GM12891 (cell line): ENCODE measurements at regions not wholly inside any gene's neighbourhood (a gene's known extent, or its start where the extent isn't known, plus 50 kb on each side); places are given as distances from the start of the nearest gene placed in this dataset.

ENCODE experiments used
- DNase-seq: peaks from one replicate; pipeline ENCODE4 v3.0.0; 2011; ENCODE audit warnings: low spot score; ENCODE audit not compliant: insufficient read length
- FAIRE-seq: peaks from 2 replicates; lab custom pipeline; 2011; peaks lifted over from hg19 to GRCh38; lab: Jason Lieb, UNC
- PAX5 ChIP-seq: IDR thresholded peaks from 2 replicates; pipeline ENCODE4 v1.6.1; 2011; ENCODE audit warnings: low read length, moderate library complexity, mild to moderate bottlenecking; ENCODE audit not compliant: insufficient read depth, severe bottlenecking
- POLR2A ChIP-seq: IDR thresholded peaks from 2 replicates; pipeline ENCODE4 v1.6.1; 2011; ENCODE audit warnings: low read depth, low read length, control low read depth
- POLR2AphosphoS5 ChIP-seq: IDR thresholded peaks from 2 replicates; pipeline ENCODE4 v1.6.1; 2011; ENCODE audit warnings: low read depth, low read length, control low read depth
- POU2F2 ChIP-seq: IDR thresholded peaks from 2 replicates; pipeline ENCODE4 v1.6.1; 2011; ENCODE audit warnings: low read depth, mild to moderate bottlenecking, control low read depth, low read length, moderate library complexity
- SPI1 ChIP-seq: IDR thresholded peaks from 2 replicates; pipeline ENCODE4 v1.6.1; 2011; ENCODE audit warnings: low read depth, low read length, control low read depth
- TAF1 ChIP-seq: IDR thresholded peaks from 2 replicates; pipeline ENCODE4 v1.6.1; 2011; ENCODE audit warnings: low read depth, low read length, control low read depth

DNA sequence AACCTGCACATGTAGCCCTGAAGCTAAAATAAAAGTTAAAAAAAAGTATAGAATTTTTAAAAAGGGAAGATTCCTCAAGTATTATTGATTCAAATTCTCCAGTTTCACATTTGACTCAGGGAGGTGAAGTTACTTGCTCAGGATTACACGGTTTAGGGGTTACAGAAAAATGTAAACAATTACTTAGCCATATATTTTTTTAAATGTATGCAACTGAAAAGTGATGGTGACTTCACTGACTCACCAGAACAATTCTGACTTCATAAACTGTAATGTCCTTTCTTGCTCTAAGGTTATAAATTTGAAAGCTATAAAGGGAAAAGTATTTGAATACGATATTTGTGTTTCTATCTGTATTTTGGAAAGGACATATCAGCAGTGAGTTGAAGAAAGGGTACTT lies 371.2 kb downstream of the SPRY1 start:
- DNase-seq = no peak
- FAIRE-seq = no peak
- TF ChIP-seq POU2F2 (no peak), SPI1 (no peak), PAX5 (no peak), POLR2A (no peak), TAF1 (no peak), POLR2AphosphoS5 (no peak)

- DNase-seq (no peak), FAIRE-seq (no peak)
- TF ChIP-seq POLR2A = no peak
- TF ChIP-seq SPI1 = no peak
- TF ChIP-seq PAX5 = no peak
- TF ChIP-seq POLR2AphosphoS5 = no peak
- no peak for TF ChIP-seq TAF1
- TF ChIP-seq POU2F2 = no peak
Observed at GRCh38 chr4:123770884-123771283, 374.3 kb downstream of the SPRY1 start.

- TF ChIP-seq SPI1 = peak; percentile 99
- TF ChIP-seq PAX5 = no peak
- FAIRE-seq (peak; percentile 79), DNase-seq (peak; percentile 8)
Observed at GRCh38 chr4:123776267-123776666, 379.7 kb downstream of the SPRY1 start.

DNA sequence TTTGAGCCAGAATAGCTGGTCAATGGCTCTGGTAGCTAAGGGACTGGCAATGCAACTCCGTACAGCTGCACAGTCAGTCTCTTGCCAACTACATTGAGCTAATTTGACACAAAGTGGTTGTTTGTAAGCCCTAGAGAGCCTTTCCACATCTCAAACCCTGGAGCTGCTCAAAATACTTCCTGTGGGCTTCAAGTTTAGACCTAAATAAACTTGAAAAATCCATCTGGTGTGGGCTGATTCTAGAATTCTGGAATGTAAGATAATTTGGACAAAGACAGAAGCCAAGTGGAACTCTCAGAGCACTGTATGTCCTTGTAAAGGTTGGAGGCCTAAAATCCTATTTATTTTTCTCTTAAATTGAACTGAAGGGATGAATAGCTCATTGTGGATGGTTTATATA lies 380.8 kb downstream of the SPRY1 start:
- TF ChIP-seq PAX5 (no peak), POLR2A (no peak), SPI1 (no peak), POU2F2 (no peak), POLR2AphosphoS5 (no peak), TAF1 (no peak)
- no peak for DNase-seq
- no peak for FAIRE-seq

GRCh38 chr4:123783151-123783790 lies 386.7 kb downstream of the SPRY1 start:
- TF ChIP-seq POLR2A = no peak
- no peak for TF ChIP-seq POU2F2
- no peak for TF ChIP-seq POLR2AphosphoS5
- TF ChIP-seq TAF1 = no peak
- TF ChIP-seq PAX5 = no peak
- TF ChIP-seq SPI1 = no peak
- DNase-seq (no peak), FAIRE-seq (no peak)

- DNase-seq = no peak
- FAIRE-seq = no peak
- TF ChIP-seq POLR2A = no peak
- no peak for TF ChIP-seq SPI1
- no peak for TF ChIP-seq TAF1
- no peak for TF ChIP-seq PAX5
- no peak for TF ChIP-seq POLR2AphosphoS5
- TF ChIP-seq POU2F2 = no peak
Observed at GRCh38 chr4:123783921-123784320, 387.3 kb downstream of the SPRY1 start.

DNA sequence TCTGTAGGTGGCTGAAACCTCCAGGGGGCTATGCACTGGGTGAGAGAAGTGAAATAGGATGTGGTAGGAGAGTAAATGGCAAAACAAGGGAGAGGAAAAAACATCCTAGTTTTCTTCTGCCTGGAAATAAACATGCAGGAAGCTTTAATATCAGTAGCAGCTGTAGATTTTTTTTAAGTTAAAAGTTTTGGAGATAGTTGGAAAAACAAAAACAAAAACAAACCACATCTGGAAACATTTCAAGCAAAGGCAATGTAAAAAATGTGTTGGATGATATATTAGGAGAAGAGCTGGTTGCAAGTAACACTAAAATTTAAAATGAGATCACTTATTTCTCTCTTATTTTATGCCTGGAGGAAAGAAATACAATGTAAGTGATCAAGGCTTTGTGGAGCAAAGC lies 388.0 kb downstream of the SPRY1 start:
- FAIRE-seq = no peak

GRCh38 chr4:123785538-123785937 lies 388.9 kb downstream of the SPRY1 start:
- DNase-seq (no peak), FAIRE-seq (no peak)
- TF ChIP-seq POU2F2 (no peak), TAF1 (no peak), PAX5 (no peak), POLR2A (no peak), SPI1 (no peak), POLR2AphosphoS5 (no peak)

More for the DNA sequence above, 388.0 kb downstream of the SPRY1 start:
- TF ChIP-seq POLR2A = no peak
- no peak for TF ChIP-seq SPI1
- TF ChIP-seq PAX5 = no peak
- TF ChIP-seq POU2F2 = no peak
- TF ChIP-seq TAF1 = no peak
- TF ChIP-seq POLR2AphosphoS5 = no peak
- DNase-seq = no peak

DNA sequence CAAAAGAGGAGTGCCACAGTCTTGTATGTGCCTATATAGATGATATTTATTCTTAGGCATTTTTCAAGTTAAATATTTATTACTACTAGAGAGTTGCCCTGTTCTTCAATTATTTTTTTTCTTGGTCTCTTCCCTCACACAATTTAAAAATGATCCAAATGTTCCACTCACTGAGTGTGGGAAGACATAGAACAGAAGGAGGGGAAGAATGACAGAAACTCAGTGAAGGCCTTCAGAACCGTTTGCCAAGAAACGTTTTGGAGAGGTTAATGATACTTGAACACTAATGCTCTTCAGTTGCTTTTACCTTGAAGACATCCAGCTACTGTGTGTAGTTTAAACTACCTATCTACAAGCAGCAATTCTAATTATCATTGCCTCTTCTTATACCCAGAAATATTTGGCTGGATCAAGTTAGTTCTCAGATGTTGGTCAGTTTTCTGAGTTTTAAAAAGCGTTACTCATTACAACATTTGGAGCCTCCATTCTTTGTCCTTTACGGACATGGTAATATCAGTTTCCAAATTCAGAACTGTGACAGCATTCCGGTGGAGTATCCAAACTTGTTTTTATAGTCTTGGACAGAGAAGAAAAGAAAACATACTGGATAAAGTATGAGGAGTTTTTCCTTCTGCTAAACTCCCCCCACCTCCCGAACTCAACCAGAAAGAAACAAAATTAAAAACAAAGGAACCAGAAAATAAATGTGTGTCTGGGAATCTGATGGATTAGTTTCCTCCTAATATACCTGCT lies 389.7 kb downstream of the SPRY1 start:
- DNase-seq = no peak
- no peak for FAIRE-seq
- no peak for TF ChIP-seq POLR2A
- no peak for TF ChIP-seq POU2F2
- TF ChIP-seq TAF1 = no peak

- TF ChIP-seq POLR2A = no peak
- TF ChIP-seq POU2F2 = no peak
- no peak for DNase-seq
- no peak for FAIRE-seq
Observed at GRCh38 chr4:123786920-123787319, 390.3 kb downstream of the SPRY1 start.
